ENCODE measurements at regions not wholly inside any gene's neighbourhood (a gene's known extent, or its start where the extent isn't known, plus 50 kb on each side); places are given as distances from the start of the nearest gene placed in this dataset.

GRCh38 chr18:28952339-28952738 is 775.4 kb upstream of the CDH2 start:
- TF ChIP-seq, protein P1, sequence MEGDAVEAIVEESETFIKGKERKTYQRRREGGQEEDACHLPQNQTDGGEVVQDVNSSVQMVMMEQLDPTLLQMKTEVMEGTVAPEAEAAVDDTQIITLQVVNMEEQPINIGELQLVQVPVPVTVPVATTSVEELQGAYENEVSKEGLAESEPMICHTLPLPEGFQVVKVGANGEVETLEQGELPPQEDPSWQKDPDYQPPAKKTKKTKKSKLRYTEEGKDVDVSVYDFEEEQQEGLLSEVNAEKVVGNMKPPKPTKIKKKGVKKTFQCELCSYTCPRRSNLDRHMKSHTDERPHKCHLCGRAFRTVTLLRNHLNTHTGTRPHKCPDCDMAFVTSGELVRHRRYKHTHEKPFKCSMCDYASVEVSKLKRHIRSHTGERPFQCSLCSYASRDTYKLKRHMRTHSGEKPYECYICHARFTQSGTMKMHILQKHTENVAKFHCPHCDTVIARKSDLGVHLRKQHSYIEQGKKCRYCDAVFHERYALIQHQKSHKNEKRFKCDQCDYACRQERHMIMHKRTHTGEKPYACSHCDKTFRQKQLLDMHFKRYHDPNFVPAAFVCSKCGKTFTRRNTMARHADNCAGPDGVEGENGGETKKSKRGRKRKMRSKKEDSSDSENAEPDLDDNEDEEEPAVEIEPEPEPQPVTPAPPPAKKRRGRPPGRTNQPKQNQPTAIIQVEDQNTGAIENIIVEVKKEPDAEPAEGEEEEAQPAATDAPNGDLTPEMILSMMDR (conservative IDR thresholded peaks at IDR 0.05; ENCODE audit: low read length), result no peak
- no peak for TF ChIP-seq EZH2phosphoT487 (IDR thresholded peaks at IDR 0.05; ENCODE audit: borderline replicate concordance)
